Nephron progenitor cell (in vitro differentiated cells): ENCODE measurements at regions not wholly inside any gene's neighbourhood (a gene's known extent, or its start where the extent isn't known, plus 50 kb on each side); places are given as distances from the start of the nearest gene placed in this dataset.

ENCODE experiments used
- DNase-seq: peaks from one replicate; pipeline ENCODE4 v3.0.0; 2021
- H3K27ac Mint-ChIP-seq: 2 replicates; pipeline ENCODE4 v1.8.0; 2021; ENCODE audit warnings: mild to moderate bottlenecking, moderate library complexity, mixed read lengths
- H3K27me3 Mint-ChIP-seq: 2 replicates; pipeline ENCODE4 v1.8.0; 2021; ENCODE audit warnings: mild to moderate bottlenecking, low read depth, mixed read lengths; ENCODE audit not compliant: poor library complexity
- H3K36me3 Mint-ChIP-seq: 2 replicates; pipeline ENCODE4 v1.8.0; 2021; ENCODE audit warnings: low read depth, mixed read lengths
- H3K4me1 Mint-ChIP-seq: 2 replicates; pipeline ENCODE4 v1.8.0; 2021; ENCODE audit warnings: mixed read lengths
- H3K4me3 Mint-ChIP-seq: 2 replicates; pipeline ENCODE4 v1.8.0; 2021; ENCODE audit warnings: mild to moderate bottlenecking, moderate library complexity, mixed read lengths
- H3K9me3 Mint-ChIP-seq: 2 replicates; pipeline ENCODE4 v1.8.0; 2021; ENCODE audit warnings: mild to moderate bottlenecking, moderate library complexity, mixed read lengths
- TF ChIP-seq, protein P1 (sequence below): fragments of 200-600 bp; sonication (generic); IDR thresholded peaks from 2 replicates; pipeline ENCODE4 v1.5.0; 2021; ENCODE audit warnings: antibody characterized with exemption

DNA sequence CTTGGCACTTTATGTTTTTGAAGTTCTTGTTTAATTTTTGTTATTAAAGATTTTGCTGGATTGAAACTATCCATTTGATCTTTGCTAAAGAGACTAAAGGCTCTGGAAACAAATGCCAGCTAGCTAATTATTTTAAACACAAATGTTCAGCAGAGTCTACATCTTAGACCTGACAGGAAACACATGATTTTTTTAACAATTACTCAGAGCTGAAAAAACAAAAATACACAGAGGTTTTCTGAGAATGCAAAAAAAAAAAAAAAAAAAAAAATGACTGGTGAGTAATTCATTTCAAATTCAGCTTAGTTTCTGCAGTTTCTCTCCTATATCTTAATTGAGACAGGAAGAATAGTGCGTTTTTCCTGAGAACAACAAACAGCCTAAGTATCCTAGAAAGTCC is 448.0 kb downstream of the TENT5A start:
- no peaks in the 10 kb centered on the region for H3K36me3 Mint-ChIP-seq
- no peak for DNase-seq
- no peak overlapping the region for H3K4me3 Mint-ChIP-seq
- TF ChIP-seq, protein P1, sequence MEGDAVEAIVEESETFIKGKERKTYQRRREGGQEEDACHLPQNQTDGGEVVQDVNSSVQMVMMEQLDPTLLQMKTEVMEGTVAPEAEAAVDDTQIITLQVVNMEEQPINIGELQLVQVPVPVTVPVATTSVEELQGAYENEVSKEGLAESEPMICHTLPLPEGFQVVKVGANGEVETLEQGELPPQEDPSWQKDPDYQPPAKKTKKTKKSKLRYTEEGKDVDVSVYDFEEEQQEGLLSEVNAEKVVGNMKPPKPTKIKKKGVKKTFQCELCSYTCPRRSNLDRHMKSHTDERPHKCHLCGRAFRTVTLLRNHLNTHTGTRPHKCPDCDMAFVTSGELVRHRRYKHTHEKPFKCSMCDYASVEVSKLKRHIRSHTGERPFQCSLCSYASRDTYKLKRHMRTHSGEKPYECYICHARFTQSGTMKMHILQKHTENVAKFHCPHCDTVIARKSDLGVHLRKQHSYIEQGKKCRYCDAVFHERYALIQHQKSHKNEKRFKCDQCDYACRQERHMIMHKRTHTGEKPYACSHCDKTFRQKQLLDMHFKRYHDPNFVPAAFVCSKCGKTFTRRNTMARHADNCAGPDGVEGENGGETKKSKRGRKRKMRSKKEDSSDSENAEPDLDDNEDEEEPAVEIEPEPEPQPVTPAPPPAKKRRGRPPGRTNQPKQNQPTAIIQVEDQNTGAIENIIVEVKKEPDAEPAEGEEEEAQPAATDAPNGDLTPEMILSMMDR, result no peak
- no peaks in the 10 kb centered on the region for H3K9me3 Mint-ChIP-seq
- no peak overlapping the region for H3K27ac Mint-ChIP-seq
- no peaks in the 10 kb centered on the region for H3K27me3 Mint-ChIP-seq
- H3K4me1 Mint-ChIP-seq, result peaks cover 8% of the 10 kb centered on the region

DNA sequence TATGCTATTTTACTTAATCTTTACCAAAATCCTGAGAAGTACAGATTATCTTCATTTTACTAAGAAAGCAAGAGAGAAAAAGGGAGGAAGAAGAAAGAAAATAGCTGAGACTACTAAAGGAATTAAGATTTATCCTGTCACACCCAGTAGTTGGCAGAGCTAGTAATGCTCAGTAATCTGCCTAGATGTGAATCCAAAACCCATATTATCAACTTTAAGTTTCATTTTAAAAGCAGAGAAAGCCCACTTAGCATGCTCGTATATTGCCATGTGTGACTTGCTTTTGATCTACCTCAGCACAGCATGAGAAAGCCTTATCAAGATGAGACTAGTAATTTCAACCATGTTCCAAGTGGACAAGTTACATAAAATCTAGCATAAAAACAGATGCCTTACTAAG is 451.5 kb downstream of the TENT5A start:
- H3K27me3 Mint-ChIP-seq, result no peaks in the 10 kb centered on the region
- H3K4me3 Mint-ChIP-seq, result no peak overlapping the region
- no peaks in the 10 kb centered on the region for H3K36me3 Mint-ChIP-seq
- no peak for DNase-seq
- TF ChIP-seq, protein P1, result no peak
- H3K27ac Mint-ChIP-seq, result no peak overlapping the region
- no peaks in the 10 kb centered on the region for H3K9me3 Mint-ChIP-seq
- peaks cover 4% of the 10 kb centered on the region for H3K4me1 Mint-ChIP-seq

DNA sequence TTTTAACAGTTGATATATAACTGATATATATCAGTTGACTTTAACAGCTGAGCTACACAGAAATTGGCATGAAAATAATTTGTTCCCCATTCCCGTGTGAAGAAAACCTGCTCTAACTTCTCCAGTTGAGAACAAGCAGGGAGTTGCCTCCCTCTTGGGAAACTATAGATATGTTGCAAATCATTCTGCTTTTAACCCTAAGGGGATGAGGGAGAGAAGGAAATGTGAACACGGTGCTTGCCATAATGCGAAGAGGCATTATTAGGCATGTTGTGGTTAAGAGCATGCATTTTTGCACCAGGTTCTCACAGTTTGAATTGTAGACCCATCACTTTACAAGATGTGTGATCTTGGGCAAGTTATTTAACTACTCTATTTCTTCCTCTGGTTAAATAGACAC is 453.7 kb downstream of the TENT5A start:
- DNase-seq, result no peak

DNA sequence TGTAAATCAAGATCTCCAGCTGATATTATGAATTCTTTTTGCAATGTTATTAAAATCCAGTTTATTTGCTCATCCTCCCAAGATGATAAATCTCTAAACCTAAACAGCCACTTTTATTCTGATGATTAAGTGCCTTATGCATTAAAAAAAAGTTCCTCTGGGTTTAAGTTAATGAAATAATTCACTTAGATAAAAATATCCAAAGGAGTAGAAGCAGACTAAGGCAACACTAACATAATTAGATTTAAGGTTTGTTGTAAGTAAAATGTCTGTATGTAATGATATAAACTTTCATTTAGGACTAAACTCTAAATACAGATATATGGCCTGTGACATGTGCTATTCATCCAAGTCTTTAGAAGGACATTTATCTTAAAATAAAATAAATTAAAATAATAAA is 457.2 kb downstream of the TENT5A start:
- H3K4me3 Mint-ChIP-seq, result no peak overlapping the region
- TF ChIP-seq, protein P1, result no peak
- no peaks in the 10 kb centered on the region for H3K36me3 Mint-ChIP-seq
- H3K27me3 Mint-ChIP-seq, result peaks cover 3% of the 10 kb centered on the region
- no peaks in the 10 kb centered on the region for H3K9me3 Mint-ChIP-seq
- H3K27ac Mint-ChIP-seq, result no peak overlapping the region
- no peak for DNase-seq
- no peaks in the 10 kb centered on the region for H3K4me1 Mint-ChIP-seq

More for the DNA sequence above, 453.7 kb downstream of the TENT5A start:
- Mint-ChIP-seq H3K27me3 (no peaks in the 10 kb centered on the region), H3K27ac (no peak overlapping the region), H3K4me3 (no peak overlapping the region), H3K36me3 (no peaks in the 10 kb centered on the region), H3K4me1 (no peaks in the 10 kb centered on the region), H3K9me3 (no peaks in the 10 kb centered on the region)
- TF ChIP-seq, protein P1, result no peak

DNA sequence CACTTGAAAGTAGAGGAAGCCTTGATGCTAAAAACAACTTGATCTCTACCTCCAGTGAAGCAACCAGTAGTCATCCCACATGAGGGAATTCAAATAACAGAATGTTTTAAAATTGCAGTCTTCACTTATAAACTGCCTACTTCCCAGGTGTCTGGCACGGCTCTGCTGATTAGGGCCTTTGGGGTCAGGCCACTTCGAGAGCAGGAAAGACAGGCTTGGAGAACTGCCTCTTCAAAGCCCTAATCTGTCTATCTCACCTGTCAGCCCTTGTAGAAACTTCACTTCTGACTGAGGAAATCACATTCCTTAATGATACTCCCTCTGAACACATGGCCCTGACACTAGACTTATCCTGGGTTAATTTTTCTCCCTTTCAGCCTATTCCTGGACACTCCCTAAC is 458.6 kb downstream of the TENT5A start:
- TF ChIP-seq, protein P1, result no peak
- no peaks in the 10 kb centered on the region for H3K9me3 Mint-ChIP-seq
- peaks cover 3% of the 10 kb centered on the region for H3K27me3 Mint-ChIP-seq
- H3K27ac Mint-ChIP-seq, result no peak overlapping the region
- no peaks in the 10 kb centered on the region for H3K4me1 Mint-ChIP-seq
- DNase-seq, result no peak
- H3K36me3 Mint-ChIP-seq, result no peaks in the 10 kb centered on the region
- no peak overlapping the region for H3K4me3 Mint-ChIP-seq

DNA sequence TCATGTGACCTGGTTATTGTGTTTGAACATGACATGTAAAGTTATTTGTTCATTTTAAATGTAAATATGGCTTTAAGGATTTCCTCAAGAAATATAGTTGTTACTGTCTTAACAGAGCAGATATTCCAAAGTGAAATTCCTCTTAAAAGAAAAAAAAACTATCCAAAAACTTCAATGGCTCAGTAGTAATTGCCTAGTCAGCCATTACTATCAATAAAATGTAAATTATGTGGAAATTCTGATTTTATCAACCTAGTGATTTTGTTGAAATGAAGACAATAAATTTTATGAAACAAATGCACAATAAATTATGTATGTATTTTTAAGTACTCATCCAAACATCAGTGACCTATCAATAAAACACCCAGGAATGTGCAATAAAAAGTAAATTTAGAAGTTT is 463.3 kb downstream of the TENT5A start:
- H3K4me3 Mint-ChIP-seq, result no peak overlapping the region
- no peak overlapping the region for H3K27ac Mint-ChIP-seq
- peaks cover 4% of the 10 kb centered on the region for H3K9me3 Mint-ChIP-seq
- no peaks in the 10 kb centered on the region for H3K4me1 Mint-ChIP-seq
- TF ChIP-seq, protein P1, result no peak
- DNase-seq, result no peak
- peaks cover 3% of the 10 kb centered on the region for H3K27me3 Mint-ChIP-seq
- no peaks in the 10 kb centered on the region for H3K36me3 Mint-ChIP-seq
